ENCODE measurements at regions not wholly inside any gene's neighbourhood (a gene's known extent, or its start where the extent isn't known, plus 50 kb on each side); places are given as distances from the start of the nearest gene placed in this dataset.

GRCh38 chr2:173462892-173463840 is 108.5 kb downstream of the CDCA7 start:
- TF ChIP-seq REST (IDR thresholded peaks at IDR 0.05; ENCODE audit: borderline replicate concordance), result no peak
- no peak for TF ChIP-seq POLR2AphosphoS5 (IDR thresholded peaks at IDR 0.05)
- no peak for TF ChIP-seq TAF1 (IDR thresholded peaks at IDR 0.05; ENCODE audit: low read depth)
- TF ChIP-seq RAD21 (conservative IDR thresholded peaks at IDR 0.05), result no peak
- TF ChIP-seq EZH2 (IDR thresholded peaks at IDR 0.05; ENCODE audit: borderline replicate concordance, insufficient read depth, low read length, poor library complexity, severe bottlenecking), result no peak
- TF ChIP-seq MXI1 (conservative IDR thresholded peaks at IDR 0.05; ENCODE audit: poor library complexity, severe bottlenecking), result no peak
- no peak overlapping the region for H2AFZ ChIP-seq (ENCODE audit: low read depth, low read length)
- no peaks in the 10 kb centered on the region for H3K27me3 ChIP-seq (ENCODE audit: insufficient read depth, low read depth, low read length)
- H3K4me2 ChIP-seq (ENCODE audit: low read length), result no peak overlapping the region
- H3K27ac ChIP-seq (ENCODE audit: low read length), result no peak overlapping the region
- H3K36me3 ChIP-seq (ENCODE audit: insufficient read depth, low read length), result no peaks in the 10 kb centered on the region
- no peaks in the 10 kb centered on the region for H3K79me2 ChIP-seq (replicated peaks; ENCODE audit: insufficient read depth, low read length)
- H3F3A ChIP-seq (ENCODE audit: insufficient read depth, low read length, poor library complexity, severe bottlenecking), result no peaks in the 10 kb centered on the region
- H3K4me3 ChIP-seq (ENCODE audit: low read length), result no peak overlapping the region
- no peaks in the 10 kb centered on the region for H4K20me1 ChIP-seq (ENCODE audit: insufficient read depth)
- no peaks in the 10 kb centered on the region for H3K9me2 ChIP-seq (ENCODE audit: insufficient read depth, low read length)
- no peak overlapping the region for H3K9ac ChIP-seq (ENCODE audit: low read length)
- no peaks in the 10 kb centered on the region for H3K9me3 ChIP-seq (ENCODE audit: low read length)

- no peaks in the 10 kb centered on the region for H3F3A ChIP-seq (ENCODE audit: insufficient read depth, low read length, poor library complexity, severe bottlenecking)
- H3K9me3 ChIP-seq (ENCODE audit: low read length), result no peaks in the 10 kb centered on the region
- no peaks in the 10 kb centered on the region for H4K20me1 ChIP-seq (ENCODE audit: insufficient read depth)
- no peaks in the 10 kb centered on the region for H3K27me3 ChIP-seq (ENCODE audit: insufficient read depth, low read depth, low read length)
- no peak overlapping the region for H3K27ac ChIP-seq (ENCODE audit: low read length)
- H3K9ac ChIP-seq (ENCODE audit: low read length), result no peak overlapping the region
- H3K9me2 ChIP-seq (ENCODE audit: insufficient read depth, low read length), result no peaks in the 10 kb centered on the region
- H3K36me3 ChIP-seq (ENCODE audit: insufficient read depth, low read length), result no peaks in the 10 kb centered on the region
- no peak overlapping the region for H3K4me3 ChIP-seq (ENCODE audit: low read length)
- H3K79me2 ChIP-seq (replicated peaks; ENCODE audit: insufficient read depth, low read length), result no peaks in the 10 kb centered on the region
- H2AFZ ChIP-seq (ENCODE audit: low read depth, low read length), result no peak overlapping the region
- H3K4me2 ChIP-seq (ENCODE audit: low read length), result no peak overlapping the region
- TF ChIP-seq SMC3 (conservative IDR thresholded peaks at IDR 0.05; ENCODE audit: poor library complexity), result no peak
- no peak for TF ChIP-seq CTCF (IDR thresholded peaks at IDR 0.05; ENCODE audit: poor library complexity, severe bottlenecking)
- TF ChIP-seq TAF1 (IDR thresholded peaks at IDR 0.05; ENCODE audit: low read depth), result no peak
- no peak for TF ChIP-seq EZH2 (IDR thresholded peaks at IDR 0.05; ENCODE audit: borderline replicate concordance, insufficient read depth, low read length, poor library complexity, severe bottlenecking)
- TF ChIP-seq REST (IDR thresholded peaks at IDR 0.05; ENCODE audit: borderline replicate concordance), result no peak
- TF ChIP-seq POLR2AphosphoS5 (IDR thresholded peaks at IDR 0.05), result no peak
- no peak for TF ChIP-seq MXI1 (conservative IDR thresholded peaks at IDR 0.05; ENCODE audit: poor library complexity, severe bottlenecking)
- no peak for TF ChIP-seq EP300 (conservative IDR thresholded peaks at IDR 0.05; ENCODE audit: poor library complexity, severe bottlenecking)
- TF ChIP-seq RAD21 (conservative IDR thresholded peaks at IDR 0.05), result no peak
Observed at GRCh38 chr2:173463846-173464245, 109.2 kb downstream of the CDCA7 start.

Data from neural cell (in vitro differentiated cells).